HG03342 (cell line): ENCODE measurements at regions not wholly inside any gene's neighbourhood (a gene's known extent, or its start where the extent isn't known, plus 50 kb on each side); places are given as distances from the start of the nearest gene placed in this dataset.
"Not testable (repeated sequence)": the region's sequence is repeated elsewhere in the genome, so short reads cannot be mapped to it uniquely, and the experiment has no call there.

Experiments used
- ATAC-seq: cut with Tn5 transposase; IDR thresholded peaks from one replicate; pipeline ENCODE4 v1.9.1; 2021; ENCODE audit warnings: mild to moderate bottlenecking, moderate library complexity; ENCODE audit not compliant: unreplicated experiment

GRCh38 chr13:54387625-54388024 is 1359.0 kb downstream of the OLFM4 start:
- ATAC-seq: no peak

DNA sequence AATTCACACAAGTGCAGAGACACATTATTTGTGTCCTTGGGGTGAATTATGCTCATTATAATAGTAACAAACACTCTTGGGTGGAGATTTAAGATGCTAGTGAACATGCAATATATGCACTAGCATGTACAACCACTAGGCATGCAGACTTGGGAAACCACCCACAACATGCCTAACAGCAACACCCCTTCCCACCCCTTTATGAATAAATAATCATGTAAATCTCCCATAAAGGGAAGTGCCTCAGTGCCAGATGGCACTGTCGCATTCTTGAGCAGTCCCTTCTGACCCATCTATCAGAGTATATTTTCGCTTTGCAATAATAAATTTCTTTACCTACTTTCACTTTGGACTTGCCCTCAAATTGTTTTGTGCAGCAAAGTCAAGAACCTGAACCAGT is 1362.2 kb downstream of the OLFM4 start:
- no peak for ATAC-seq

GRCh38 chr13:54394085-54394700 is 1365.6 kb downstream of the OLFM4 start:
- ATAC-seq: no peak

DNA sequence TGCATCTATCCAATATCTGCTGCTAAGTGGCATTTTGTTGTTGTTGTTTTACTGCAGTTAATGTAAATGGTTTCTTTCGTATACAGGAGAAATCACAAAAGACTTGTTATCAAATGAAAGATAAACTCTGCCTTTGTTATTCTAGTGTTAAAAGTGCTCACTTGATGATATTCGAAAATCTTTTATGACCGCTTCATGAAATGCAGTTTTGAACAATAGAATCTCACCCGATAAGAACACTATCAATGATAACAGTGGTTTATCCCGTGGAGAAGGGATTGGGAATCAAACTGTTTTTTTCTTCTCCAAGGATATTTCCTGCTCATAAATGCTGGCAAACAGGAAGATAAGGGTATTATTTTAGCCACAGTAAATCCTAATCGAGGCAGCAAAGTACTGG is 1366.3 kb downstream of the OLFM4 start:
- ATAC-seq: no peak

GRCh38 chr13:54402495-54402894 is 1373.9 kb downstream of the OLFM4 start:
- no peak for ATAC-seq

DNA sequence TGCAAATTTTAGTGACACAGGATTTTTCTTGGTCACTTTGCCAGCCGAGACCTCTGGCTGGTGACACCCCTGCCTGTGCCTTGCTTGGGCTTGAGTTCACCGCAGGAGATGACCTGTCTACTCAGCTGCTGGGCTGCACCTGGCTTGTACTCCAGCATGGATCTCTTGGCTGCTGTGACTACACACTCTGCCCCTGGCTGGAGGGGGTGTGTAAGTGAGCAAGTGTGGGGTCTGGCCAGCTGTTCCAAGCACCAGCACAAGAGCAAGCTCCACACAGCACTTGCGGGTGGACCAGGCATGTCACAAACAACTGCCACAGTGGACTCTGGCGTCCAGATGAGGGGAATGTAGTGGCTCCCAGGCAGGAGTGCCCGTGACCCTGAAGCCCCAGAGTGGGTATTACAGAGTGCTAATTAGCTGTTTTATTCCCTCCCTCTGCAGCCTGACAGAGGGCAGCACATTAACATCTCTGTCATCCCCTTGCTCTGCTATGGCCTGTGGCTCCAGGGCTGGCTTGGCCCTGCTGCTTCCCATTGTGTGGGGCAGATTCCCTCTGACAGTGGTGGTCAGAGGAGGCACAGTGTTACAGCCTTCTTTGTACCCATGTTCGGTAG is 1387.2 kb downstream of the OLFM4 start:
- no peak for ATAC-seq

DNA sequence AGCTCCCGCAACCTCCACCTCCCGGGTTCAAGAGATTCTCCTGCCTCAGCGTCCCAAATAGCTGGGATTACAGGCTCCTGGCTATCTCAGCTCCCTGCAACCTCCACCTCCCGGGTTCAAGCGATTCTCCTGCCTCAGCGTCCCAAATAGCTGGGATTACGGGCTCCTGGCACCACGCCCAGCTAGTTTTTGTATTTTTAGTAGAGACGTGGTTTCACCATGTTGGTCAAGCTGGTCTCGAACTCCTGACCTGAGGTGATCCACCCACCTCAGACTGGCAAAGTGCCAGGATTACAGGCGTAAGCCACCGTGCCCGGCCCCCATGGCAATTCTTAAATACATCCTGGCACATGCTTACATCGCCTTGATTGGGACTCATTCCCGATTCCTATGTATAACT is 1394.3 kb downstream of the OLFM4 start:
- ATAC-seq: not testable (repeated sequence)

DNA sequence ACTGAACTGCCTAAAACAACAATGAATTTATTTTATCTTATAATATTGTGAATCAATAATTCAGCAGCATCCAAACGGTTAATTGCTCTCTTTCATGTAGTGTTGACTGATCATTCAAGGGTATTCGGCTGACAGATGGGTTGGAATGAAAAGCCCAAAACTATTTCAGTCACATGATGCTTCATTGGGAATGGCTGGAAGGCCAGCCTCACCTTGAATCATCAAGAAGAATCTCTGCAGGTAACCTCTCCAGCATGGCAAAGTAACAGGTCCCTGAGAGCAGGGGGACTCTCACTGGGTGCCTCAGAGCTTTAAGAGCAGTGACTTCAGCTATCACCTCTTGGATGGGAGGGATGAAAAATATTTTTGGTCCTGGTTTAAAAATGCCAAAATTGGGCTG is 1395.7 kb downstream of the OLFM4 start:
- ATAC-seq: no peak

GRCh38 chr13:54433493-54434206 is 1405.0 kb downstream of the OLFM4 start:
- no peak for ATAC-seq

GRCh38 chr13:54440853-54441400 is 1412.3 kb downstream of the OLFM4 start:
- not testable (repeated sequence) for ATAC-seq

GRCh38 chr13:54445453-54445852 is 1416.8 kb downstream of the OLFM4 start:
- ATAC-seq: no peak

DNA sequence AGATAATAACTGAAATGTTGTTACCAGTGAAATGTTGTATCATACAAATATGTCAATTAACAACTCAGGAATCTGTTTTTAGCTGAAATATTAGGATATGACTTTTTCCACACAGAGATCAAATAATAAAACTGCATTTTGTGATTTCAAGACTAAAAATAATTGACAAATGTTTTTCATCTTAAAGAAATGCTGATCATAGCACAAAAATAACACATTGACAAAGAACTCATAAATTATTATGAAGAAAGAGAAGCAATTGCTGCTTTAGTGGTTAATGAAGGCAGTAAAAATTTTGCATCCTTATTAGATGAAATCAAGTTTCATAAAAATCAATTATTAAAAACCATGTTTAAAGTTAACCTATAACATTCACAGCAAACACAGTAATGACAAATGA is 1417.3 kb downstream of the OLFM4 start:
- ATAC-seq: no peak

DNA sequence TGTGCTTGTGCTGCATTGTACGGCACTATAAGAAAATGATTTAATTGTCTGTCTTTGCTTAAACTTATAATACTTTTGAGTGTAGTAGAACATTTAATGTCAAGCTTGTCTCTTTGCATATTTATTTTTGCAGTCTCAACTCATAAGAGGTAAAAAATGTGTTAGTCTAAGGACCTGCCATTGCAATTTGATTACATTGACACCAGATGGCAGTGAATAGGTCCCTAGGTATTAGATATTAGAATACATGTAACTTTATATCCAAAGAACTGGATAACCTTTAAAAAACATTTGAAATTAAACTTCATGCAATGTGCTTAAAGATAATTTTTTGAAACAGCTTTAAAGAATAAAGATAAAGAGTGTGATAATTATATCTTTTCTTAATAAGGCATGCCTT is 1421.3 kb downstream of the OLFM4 start:
- ATAC-seq: no peak

DNA sequence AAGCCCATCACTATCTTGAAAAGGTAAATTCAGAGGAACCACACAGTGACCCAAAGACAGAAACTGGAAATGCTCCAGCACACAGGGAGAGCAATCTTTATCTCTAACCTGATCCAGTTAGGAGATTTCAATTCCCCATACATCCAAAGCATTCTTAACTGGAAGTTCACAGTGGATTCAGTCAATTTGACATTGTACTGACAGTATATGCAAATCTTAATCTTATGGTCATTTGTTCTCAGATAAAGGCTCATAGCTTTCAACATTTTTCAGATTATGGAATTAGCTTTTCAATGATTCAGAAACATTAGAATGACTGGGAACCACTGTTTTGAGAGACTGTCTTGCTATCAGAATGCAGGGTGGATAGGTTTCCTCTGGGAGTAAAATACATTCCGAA is 1455.6 kb downstream of the OLFM4 start:
- no peak for ATAC-seq

- ATAC-seq: no peak
Measured at GRCh38 chr13:54486421-54487166, 1458.0 kb downstream of the OLFM4 start.

- no peak for ATAC-seq
Measured at GRCh38 chr13:54489359-54489758, 1460.7 kb downstream of the OLFM4 start.

DNA sequence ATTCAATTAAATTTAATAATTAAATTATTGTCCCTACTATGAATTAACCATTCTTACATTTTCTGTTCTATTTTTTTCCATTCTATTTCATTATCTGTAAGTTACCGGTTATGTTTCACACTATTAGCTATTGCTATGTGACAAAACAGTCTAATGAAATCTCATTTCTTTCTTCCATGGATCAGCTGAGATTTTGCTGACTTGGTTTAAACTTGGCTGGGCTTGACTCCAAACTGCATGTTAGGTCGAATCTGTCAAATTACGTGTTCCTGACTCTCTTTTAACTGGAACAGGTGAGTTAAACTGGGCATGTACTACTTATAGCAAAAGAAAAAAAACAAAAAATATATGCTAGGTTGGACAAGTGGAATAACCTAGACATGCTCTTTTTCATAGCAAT is 1464.4 kb downstream of the OLFM4 start:
- ATAC-seq: no peak

- no peak for ATAC-seq
Measured at GRCh38 chr13:54511366-54511765, 1482.8 kb downstream of the OLFM4 start.

DNA sequence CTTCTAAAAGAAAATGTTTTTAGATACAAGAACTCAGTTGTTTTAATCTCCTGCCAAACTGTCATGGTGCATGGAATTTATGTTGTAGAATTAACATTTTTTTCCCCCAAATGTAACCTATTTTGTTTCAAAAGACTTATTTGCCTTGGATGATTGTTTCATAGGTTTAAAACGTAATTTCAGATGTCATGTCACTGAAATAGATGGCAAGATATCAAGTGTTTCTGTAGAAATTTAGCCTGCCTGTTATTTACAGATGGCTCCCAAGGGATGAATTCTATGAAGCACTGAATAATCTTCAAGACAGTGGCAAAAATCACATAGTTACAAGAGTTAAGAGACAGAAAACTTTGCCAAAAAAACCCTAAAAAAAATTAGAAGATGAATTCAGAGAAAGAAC is 1484.6 kb downstream of the OLFM4 start:
- ATAC-seq: no peak

DNA sequence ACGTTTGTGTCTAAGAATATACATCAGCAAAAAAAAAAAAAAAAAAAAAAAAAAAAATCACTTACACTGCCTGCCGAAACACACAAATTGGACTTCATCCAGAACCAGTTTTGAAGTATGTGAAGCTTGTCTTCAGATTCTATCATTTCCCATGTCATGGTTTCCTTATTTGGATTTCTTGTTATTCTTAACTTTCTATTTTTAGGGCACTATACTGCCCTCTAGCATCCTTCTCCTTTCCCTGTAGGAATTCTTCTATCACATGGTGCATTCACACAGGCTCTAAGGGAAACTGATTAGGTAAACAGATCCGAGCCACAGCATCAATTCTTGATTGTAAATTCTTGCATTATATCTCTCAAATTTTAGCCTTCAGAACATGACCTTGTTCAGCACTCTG is 1507.5 kb downstream of the OLFM4 start:
- no peak for ATAC-seq

DNA sequence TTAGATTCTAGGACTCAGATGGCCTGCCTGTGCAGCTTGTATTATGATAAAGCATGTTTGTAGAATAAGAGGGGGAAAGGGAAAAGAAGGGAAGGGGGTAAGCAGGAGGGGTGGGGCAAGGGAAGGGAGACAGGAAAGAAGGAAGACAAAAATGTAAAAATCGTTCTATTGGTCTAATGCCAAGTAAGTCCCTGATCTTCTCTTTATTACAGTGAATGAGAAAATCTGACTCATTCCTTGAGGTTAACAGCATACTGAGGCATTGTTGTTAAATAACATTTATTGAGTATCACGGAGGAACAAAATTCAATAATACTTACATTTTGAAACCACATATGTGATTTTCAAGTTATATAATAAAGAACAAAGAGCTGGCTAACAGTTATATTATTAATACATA is 1534.7 kb downstream of the OLFM4 start:
- ATAC-seq: no peak
